ENCODE measurements at regions not wholly inside any gene's neighbourhood (a gene's known extent, or its start where the extent isn't known, plus 50 kb on each side); places are given as distances from the start of the nearest gene placed in this dataset.

- TF ChIP-seq GABPA (IDR thresholded peaks at IDR 0.05; ENCODE audit: borderline replicate concordance, insufficient read depth, low read length): no peak
- TF ChIP-seq HDAC2 (IDR thresholded peaks at IDR 0.05; ENCODE audit: borderline replicate concordance in 1 of 2, low read depth in 2 of 2, low read length in 2 of 2): peak; percentile 58 to 98; a peak in 3 of 4 replicates
- no peak for TF ChIP-seq CTBP2 (IDR thresholded peaks at IDR 0.05; ENCODE audit: borderline replicate concordance, insufficient read depth, insufficient read length, low read length)
- no peak for TF ChIP-seq CHD2 (IDR thresholded peaks at IDR 0.05; ENCODE audit: low read length)
- TF ChIP-seq POU5F1 (IDR thresholded peaks at IDR 0.05; ENCODE audit: low read depth, low read length): peak; percentile 68; the same call in 1 of the 2 replicates
- TF ChIP-seq CHD7 (IDR thresholded peaks at IDR 0.05; ENCODE audit: insufficient replicate concordance, low read length): peak; percentile 83
- TF ChIP-seq EGR1 (IDR thresholded peaks at IDR 0.05; ENCODE audit: borderline replicate concordance, low read depth, low read length): no peak
- no peak for TF ChIP-seq SUZ12 (IDR thresholded peaks at IDR 0.05; ENCODE audit: low read length)
- no peak for TF ChIP-seq SIRT6 (IDR thresholded peaks at IDR 0.05; ENCODE audit: low read length)
Measured at GRCh38 chr1:96002969-96003964, 718.3 kb upstream of the PTBP2 start (continued).

All from H1 (cell line).